GM21381 (cell line): ENCODE measurements at regions not wholly inside any gene's neighbourhood (a gene's known extent, or its start where the extent isn't known, plus 50 kb on each side); places are given as distances from the start of the nearest gene placed in this dataset.

ENCODE experiments used
- ATAC-seq: cut with Tn5 transposase; IDR thresholded peaks from one replicate; pipeline ENCODE4 v1.9.1; 2021; ENCODE audit warnings: mild to moderate bottlenecking, moderate library complexity; ENCODE audit not compliant: unreplicated experiment

DNA sequence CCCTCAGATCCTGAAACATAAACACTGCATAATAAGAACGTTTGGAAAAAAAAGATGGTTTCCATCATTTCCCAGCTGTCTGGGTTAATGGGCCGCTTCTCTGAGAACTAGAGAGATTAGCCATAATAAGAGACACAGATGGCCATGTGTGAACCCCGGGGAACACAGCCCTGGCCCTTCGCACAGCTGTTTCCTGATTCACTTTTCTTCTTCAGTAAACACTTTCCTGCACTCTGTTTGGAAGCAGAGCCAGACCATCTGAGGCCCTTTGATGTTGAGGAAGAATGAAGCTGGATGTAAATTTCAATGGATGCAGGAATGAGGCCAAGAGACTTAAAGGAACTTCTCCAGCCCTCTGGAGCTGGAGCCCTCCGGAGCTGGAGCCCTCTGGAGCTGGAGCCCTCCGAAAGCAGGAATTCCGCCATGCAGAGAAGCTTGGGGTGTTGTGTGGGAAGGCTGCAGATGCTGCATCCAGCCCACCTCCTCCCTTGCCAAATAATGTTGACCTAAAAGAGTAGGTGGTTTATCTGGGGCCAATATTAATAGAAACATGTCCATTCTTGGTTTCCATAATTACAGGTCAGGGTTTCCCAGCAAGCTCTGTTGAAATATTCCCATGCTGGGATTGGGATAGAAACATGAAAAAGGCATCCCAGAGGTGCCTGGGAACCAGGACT lies 218.9 kb downstream of the NXNL2 start:
- no peak for ATAC-seq

- no peak for ATAC-seq
Measured at GRCh38 chr9:88754452-88754851, 219.5 kb downstream of the NXNL2 start.

DNA sequence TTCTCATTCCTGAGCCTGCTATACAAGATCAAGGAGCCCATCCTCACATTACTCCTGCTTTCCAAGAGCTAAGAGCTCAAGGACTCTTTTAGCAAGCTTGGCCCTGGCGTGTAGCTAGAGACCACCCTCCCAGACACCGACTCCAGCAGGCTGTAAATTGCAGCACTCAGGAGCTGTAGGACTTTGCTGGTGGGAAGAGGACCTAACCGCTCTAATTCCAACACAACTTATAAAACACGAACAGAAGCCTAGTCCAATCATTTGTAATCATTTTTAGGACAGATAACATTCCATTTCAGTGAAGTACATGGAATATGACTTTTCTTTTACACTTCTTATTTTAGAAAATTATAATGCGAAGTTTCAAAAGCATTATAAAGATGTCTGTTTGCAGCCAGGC lies 219.9 kb downstream of the NXNL2 start:
- ATAC-seq: no peak

DNA sequence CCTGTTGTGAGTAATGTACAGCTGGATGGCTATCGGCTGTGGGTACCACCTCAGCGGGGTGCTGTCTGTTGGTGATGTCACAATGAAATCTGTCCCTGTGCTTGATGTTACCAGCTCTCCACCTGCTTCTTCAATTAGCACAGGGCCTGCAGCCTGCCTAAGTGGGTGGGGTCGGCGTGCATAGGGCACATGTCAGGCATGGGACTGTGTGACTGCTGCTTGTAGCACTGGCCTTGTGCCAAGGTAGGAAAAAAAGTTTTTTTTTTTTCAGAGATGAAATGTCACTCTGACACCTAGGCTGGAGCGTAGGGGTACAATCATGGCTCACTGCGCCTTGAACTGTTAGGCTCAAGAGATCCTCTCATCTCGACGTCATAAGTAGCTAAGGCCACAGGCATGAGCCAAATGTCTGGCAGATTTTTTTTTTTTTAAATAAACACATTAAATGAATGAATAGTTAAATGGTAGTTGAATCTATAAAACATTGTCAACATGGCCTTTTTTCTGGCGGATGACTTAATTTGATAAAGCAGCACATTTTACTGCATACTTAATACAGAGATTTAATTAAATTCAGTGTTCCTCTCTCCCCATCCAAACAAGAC lies 222.5 kb downstream of the NXNL2 start:
- no peak for ATAC-seq

GRCh38 chr9:88759364-88759763 lies 224.4 kb downstream of the NXNL2 start:
- no peak for ATAC-seq

- no peak for ATAC-seq
Measured at GRCh38 chr9:88766778-88767503, 224.3 kb upstream of the S1PR3 start.

GRCh38 chr9:88767504-88767790 lies 223.8 kb upstream of the S1PR3 start:
- no peak for ATAC-seq

GRCh38 chr9:88772575-88772974 lies 218.7 kb upstream of the S1PR3 start:
- ATAC-seq: no peak

DNA sequence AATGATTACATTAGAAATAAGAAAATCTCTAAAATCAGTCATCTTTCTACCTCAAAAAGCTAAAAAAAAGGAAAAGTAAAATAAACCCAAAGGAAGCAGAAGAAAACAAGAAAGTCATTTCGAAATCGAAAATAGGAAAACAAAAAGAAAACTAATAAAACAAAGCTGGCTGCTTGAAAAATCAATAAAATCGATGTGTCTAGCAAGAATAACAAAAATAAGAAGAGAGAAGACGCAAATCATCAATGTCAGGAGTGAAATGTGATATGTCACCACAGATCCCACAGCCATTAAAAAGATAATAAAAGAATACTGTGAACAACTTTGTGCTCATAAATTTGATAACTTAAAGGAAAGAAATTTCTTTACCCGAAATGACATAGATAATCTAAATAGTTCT lies 218.1 kb upstream of the S1PR3 start:
- ATAC-seq: no peak

DNA sequence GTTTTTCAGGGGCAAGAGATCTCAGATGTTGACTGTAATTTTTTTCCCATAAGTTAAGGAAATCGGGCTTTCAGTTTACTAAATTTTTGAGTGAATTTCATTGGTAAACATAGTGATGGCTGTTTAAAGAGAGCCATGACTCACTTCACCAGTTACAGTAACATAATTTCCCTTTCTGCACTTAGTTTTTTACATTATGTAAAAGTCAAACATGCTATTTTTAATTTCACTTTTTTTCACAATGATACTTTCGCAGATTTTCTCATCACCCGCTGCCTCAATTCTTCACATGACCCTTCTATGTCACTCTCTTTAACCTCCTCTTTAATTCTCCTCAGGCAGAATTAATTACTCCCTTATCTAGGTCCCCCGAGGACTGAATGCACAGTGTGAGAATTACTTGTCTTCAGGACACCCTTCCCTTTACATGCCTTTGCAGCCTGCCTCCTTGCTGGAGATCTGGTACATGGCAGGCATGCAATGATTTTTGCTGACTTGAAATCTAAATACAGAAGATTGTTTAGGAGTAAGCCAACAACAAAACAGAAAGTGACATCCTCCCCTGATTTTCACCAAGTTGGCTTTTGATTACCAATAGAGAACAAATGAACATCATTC lies 217.5 kb upstream of the S1PR3 start:
- ATAC-seq: no peak

DNA sequence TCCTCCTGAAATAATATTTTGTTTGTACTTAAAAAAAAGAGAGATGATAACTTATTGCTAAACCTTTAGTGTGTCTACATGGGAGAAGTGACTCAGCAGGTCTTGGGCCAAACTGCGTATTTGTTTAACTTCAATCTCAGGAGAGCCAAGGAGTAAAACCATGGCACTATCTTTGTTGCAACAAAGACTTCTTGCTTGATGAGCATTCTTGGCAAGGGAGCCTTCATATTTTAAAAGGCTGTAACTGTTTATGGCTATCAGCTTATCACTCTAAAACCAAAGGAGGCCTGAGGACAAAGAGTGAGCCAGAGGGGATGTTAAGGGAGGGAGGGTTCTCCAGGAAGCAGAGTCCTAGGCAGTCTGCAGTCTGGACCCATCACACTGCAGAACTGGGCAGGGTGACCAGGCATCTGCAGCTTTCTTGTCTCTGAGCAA lies 216.2 kb upstream of the S1PR3 start:
- no peak for ATAC-seq

DNA sequence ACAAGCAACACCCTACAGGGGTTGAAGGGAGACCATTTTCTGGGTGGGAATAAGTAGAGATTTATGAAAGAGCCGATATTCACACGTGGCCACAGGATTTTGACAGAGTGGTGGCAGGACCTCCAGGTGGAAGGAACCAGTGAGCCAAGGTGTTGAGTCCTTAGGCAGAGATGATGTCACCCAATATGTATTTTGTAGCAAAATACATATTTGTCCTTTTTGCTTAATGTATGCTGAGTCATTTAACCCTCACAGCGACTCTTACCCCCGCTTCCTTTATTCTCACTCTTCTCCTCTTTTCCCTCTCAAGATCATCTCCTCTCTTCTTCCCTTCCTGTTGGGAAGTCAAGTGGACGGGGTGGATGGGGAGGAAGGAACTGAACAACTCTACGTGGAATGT lies 215.7 kb upstream of the S1PR3 start:
- ATAC-seq: no peak

- ATAC-seq: no peak
Measured at GRCh38 chr9:88775966-88776365, 215.3 kb upstream of the S1PR3 start.

DNA sequence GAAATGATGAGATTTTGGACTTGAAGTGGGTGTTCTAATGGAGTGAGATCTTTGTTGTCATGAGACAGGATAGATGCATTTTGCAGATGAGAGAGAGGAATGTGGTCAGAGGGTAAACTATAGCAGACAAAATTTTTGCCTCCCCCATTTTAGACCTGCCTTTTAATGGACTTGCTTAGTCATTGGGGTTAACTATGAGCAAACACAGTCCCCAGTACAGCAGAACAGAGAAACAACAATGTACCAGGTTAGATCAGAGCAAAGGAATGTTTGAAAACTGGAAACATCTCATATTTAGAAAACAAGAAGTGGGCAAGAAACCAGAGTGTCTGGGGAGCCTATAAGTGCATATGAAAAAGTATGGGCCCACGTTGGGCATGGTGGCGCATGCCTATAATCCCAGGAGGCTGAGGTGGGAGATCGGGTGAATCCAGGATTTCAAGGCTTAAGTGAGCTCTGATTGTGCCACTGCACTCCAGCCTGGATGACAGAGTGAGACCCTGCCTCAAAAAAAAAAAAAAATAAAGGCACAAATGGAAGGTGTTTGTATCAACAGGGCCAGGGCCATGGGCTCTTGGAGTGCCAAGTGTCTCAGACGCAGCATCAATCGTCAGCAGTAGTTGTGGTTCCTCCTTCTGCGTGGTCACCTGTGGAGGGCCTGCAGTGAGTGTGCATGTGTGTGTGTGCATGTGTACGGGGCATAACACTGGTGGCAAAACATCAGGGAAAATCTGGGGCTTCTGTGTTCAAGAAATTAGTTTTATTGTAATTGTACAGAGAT lies 214.4 kb upstream of the S1PR3 start:
- ATAC-seq: no peak

- no peak for ATAC-seq
Measured at GRCh38 chr9:88777498-88778312, 213.6 kb upstream of the S1PR3 start.

- ATAC-seq: no peak
Measured at GRCh38 chr9:88781628-88782391, 209.5 kb upstream of the S1PR3 start.

GRCh38 chr9:88782931-88783710 lies 208.1 kb upstream of the S1PR3 start:
- ATAC-seq: no peak

DNA sequence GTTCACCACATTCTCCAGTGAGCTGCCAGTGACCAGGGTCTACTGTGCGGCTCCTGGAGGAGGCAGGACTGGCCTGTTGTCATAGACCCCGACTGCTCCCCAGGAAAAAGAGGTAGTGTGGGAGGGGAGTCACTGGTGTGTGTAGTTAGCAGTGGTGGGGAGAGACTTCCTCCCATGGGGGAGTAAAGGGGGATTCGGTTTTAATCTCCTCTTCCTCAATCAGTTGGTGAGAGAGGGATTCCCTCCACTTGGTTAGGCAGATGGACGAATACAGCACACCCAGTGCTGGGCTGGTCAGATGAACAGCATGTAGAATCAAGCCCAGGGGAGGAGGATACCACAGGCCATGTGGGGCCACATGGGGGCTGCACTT lies 207.6 kb upstream of the S1PR3 start:
- ATAC-seq: no peak

DNA sequence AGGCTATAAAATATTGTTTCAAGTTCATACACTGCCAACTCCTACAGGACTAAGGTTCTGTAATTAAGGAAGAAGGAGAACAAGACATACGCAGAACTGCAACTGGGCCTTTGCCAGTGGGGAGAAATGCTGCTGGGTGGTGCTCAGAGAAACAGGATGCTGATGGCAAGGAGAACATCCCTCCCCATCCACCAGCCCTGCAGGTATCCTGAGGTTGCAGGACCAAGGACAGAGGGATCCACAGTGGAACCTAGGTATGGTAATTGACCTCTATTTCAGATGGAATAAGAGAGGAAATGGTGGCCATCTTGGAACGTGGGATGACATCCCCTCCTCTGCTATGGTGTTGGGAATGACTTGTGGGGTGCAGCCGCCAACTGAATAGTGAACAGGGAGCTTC lies 206.3 kb upstream of the S1PR3 start:
- ATAC-seq: no peak
